Erythroblast (primary cell): ENCODE measurements at regions not wholly inside any gene's neighbourhood (a gene's known extent, or its start where the extent isn't known, plus 50 kb on each side); places are given as distances from the start of the nearest gene placed in this dataset.

Experiments used
- DNase-seq, 2 experiments: peaks; one replicate each; lab custom pipeline; 2025; lab: John Stamatoyannopoulos, UW
- GATA1 ChIP-seq: IDR thresholded peaks from 2 replicates; pipeline ENCODE4 v1.6.1; 2011; ENCODE audit warnings: low read depth, mild to moderate bottlenecking, control low read depth, low read length, moderate library complexity
- POLR2A ChIP-seq: IDR thresholded peaks from 2 replicates; pipeline ENCODE4 v1.6.1; 2011; ENCODE audit warnings: mild to moderate bottlenecking, low read length

DNA sequence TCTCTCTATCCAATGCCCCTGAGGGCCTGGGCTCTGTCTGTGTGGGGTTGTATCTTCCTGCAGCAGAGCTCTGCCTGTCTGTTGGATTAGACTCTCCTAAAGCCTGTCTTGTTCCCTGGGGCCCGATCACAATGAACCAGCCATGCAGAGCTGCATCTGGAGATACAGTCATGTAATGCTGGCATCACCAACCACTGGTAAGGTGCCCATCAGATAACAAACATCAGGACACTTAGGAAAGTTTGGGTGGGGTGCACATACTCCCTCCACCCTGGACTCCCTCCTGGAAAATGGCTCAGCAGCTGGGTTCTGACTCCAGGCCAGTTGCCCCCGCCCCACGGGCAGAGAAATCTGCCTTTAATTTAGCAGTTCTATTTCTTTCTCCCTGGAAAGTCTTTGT lies 61.3 kb upstream of the BRD7 start:
- DNase-seq: no peak
- TF ChIP-seq POLR2A: no peak
- TF ChIP-seq GATA1: no peak

DNA sequence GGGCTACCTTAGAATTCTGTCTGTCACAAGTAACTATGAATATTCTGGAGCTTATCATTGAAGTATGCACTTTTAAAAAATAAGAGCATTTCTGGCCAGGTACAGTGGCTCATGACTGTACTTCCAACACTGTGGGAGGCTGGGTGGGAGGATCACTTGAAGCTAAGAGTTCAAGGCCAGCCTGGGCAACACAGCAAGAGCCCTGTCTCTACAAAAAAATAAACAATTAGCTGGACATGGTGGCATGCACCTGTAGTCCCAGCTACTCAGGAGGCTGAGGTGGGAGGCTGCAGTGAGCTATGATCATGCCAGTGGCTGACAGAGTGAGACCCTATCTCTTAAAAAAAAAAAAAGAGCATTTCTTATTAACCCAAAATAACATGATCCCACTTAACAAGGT lies 60.0 kb upstream of the BRD7 start:
- DNase-seq: no peak
- TF ChIP-seq POLR2A (no peak), GATA1 (no peak)

DNA sequence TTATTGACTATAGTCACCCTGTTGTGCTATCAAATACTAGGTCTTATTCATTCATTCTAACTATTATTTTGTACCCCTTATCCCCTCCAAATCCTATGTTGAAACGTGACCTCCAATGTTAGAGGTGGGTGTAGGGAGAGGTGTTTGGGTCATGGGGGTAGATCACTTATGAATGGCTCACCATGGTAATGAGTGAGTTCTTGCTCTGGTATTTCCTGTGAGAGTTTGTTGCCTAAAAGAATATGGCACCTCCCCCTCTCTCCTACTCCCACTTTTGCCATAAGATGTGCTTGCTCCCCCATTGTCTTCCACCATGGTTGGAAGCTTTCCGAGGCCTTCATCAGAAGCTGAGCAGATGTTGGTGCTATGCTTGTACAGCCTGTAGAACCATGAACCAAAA lies 59.3 kb upstream of the BRD7 start:
- TF ChIP-seq POLR2A (no peak), GATA1 (no peak)
- no peak for DNase-seq

DNA sequence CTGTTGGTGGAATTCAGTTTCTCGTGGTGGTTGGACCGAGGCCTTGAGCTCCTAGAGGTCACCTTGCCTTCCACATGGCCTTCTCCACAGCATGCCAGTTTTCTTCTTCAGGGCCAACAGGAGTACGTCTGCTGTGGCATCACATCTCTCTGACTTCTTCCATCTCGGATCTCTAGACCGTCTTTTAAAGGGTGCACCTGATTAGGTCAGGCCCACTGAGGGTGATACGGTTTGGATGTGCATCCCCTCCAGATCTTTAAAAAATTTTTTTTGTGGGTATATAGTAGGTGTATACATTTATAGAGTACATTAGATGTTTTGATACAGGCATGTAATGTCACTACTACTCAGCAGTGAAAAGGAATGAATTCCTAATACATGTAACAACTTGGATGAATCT lies 58.3 kb upstream of the BRD7 start:
- TF ChIP-seq POLR2A (no peak), GATA1 (no peak)

DNA sequence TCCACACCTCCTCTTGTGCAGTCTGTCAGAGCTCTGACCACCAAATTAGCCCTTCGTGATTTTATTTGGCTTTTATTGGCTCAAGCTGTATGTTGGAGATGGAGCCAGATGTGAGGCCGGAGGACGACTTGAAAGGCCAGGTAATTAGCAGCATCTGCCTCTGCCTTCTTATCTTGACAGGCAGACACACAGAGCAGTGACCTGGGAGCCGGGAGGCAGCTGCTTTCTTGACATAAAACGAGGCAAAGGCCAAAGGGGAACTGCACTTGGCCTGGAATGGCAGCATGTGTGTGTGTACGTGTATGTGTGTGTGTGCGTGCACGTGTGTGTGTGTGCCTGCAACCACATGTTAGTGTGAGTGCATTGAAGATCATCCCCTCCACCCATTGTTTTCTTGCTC lies 56.9 kb upstream of the BRD7 start:
- DNase-seq: no peak
- TF ChIP-seq POLR2A: no peak
- no peak for TF ChIP-seq GATA1

More for the DNA sequence above, 58.3 kb upstream of the BRD7 start:
- DNase-seq: no peak

DNA sequence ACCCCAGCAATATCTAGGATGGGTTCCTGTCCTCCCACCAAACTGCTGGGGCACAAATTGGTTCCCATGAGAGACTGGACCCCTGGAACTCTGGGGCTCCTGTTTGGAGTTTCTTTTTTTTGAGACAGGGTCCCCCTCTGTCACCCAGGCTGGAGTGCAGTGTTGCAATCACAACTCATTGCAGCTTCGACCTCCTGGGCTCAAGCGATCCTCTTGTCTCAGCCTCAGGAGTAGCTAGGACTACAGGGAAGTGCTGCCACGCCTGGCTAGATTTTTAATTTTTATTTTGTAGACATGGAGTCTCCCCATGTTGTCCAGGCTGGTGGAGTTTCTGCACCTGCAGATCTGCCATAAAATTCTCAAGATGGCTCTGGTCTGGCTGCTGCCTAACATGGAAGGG lies 56.3 kb upstream of the BRD7 start:
- TF ChIP-seq POLR2A (no peak), GATA1 (no peak)

DNA sequence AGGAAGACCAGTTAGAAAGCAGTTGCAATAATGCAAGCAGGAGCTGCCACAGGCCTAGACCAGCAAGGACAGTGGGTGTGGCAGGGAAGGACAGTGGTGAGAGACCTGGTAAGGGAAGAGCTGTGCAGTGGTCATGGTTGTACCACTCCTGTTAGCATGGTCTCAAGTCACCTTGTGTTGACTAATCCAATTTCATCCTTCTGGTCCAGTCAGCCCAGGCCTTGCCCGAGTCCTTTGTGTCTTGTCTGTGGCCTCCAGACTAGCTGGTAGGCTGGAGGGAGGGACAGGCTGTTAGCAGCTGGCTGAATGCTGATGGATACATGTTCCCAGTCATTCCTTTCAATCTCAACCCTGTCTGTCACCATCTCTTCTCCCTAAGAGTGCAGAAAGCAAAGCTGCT lies 54.1 kb upstream of the BRD7 start:
- DNase-seq: no peak
- no peak for TF ChIP-seq POLR2A
- TF ChIP-seq GATA1: no peak

More for the DNA sequence above, 56.3 kb upstream of the BRD7 start:
- DNase-seq: no peak

DNA sequence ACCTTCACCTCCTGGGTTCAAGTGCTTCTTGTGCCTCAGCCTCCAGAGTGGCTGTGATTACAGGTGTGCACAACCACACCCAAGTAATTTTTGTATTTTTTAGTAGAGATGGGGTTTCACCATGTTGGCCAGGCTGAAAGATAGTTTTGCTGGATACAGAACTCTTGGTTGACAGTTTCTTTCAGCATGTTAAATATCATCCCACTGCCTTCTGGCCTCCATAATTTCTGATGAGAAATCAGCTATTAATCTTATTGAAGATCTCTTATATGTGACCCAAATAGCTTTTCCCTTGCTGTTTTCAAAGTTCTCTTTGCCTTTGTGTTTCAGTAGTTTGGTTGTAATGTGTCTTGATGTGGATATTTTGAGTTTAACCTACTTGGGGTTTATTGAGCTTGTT lies 50.3 kb upstream of the BRD7 start:
- TF ChIP-seq POLR2A (no peak), GATA1 (no peak)
- no peak for DNase-seq
